ENCODE measurements at regions not wholly inside any gene's neighbourhood (a gene's known extent, or its start where the extent isn't known, plus 50 kb on each side); places are given as distances from the start of the nearest gene placed in this dataset.
"Not testable (repeated sequence)": the region's sequence is repeated elsewhere in the genome, so short reads cannot be mapped to it uniquely, and the experiment has no call there.

DNA sequence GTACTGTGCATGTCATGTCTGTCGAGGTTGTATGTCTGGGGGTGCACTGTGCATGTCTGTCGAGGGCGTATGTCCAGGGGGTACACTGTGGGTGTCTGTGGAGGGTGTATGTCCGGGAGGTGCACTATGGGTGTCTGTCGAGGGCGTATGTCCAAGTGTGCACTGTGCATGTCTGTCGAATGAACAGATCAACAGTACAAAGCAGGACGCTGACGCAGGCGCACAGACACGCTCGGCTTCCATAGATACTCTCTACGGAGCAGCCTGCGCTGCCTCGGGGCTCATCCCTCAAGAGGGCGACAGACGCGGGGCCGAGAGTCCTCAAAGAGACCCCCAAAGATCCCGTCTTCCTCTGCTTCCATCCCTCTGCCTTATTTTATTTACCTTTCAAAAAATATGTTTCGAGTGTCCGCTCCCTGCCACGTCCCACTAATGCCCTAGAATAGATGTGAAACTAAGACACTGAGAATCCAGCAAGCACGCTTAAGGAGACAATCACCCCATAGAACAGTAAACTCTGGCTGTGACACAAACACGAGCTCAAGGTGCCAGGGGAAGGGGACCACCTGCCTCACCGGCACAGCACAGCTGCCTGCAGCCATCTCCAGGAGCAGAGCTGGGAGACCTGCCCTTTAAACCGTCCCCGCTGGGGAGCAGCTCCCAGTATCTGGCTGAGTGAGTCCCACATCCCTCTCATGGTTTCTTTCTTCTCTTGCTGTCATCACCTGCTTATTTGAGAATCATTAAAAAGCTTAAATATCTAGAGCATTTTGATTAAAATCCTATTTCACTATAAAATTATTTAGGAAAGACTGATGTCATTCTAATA is 250.5 kb upstream of the MYT1L start:
- TF ChIP-seq, protein P1, sequence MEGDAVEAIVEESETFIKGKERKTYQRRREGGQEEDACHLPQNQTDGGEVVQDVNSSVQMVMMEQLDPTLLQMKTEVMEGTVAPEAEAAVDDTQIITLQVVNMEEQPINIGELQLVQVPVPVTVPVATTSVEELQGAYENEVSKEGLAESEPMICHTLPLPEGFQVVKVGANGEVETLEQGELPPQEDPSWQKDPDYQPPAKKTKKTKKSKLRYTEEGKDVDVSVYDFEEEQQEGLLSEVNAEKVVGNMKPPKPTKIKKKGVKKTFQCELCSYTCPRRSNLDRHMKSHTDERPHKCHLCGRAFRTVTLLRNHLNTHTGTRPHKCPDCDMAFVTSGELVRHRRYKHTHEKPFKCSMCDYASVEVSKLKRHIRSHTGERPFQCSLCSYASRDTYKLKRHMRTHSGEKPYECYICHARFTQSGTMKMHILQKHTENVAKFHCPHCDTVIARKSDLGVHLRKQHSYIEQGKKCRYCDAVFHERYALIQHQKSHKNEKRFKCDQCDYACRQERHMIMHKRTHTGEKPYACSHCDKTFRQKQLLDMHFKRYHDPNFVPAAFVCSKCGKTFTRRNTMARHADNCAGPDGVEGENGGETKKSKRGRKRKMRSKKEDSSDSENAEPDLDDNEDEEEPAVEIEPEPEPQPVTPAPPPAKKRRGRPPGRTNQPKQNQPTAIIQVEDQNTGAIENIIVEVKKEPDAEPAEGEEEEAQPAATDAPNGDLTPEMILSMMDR (conservative IDR thresholded peaks at IDR 0.05): no peak
- Mint-ChIP-seq H3K4me1 (no peaks in the 10 kb centered on the region), H3K27ac (no peak overlapping the region), H3K36me3 (ENCODE audit: low read depth) (no peaks in the 10 kb centered on the region), H3K9me3 (no peaks in the 10 kb centered on the region), H3K4me3 (no peak overlapping the region), H3K27me3 (ENCODE audit: insufficient read depth) (no peaks in the 10 kb centered on the region)
- no peaks in the 10 kb centered on the region for H3K36me3 ChIP-seq (ENCODE audit: control insufficient read depth, insufficient read depth, low read length)
- no peaks in the 10 kb centered on the region for H3K4me1 ChIP-seq (ENCODE audit: control insufficient read depth, insufficient read depth, low read length)
- H3K9ac ChIP-seq (ENCODE audit: extremely low read depth, low read length, poor library complexity, severe bottlenecking): no peak overlapping the region
- H3K27ac ChIP-seq (ENCODE audit: low read depth, low read length): no peak overlapping the region
- H3K27me3 ChIP-seq (ENCODE audit: control insufficient read depth, insufficient read depth, low read length, poor library complexity, severe bottlenecking): no peaks in the 10 kb centered on the region
- 90% methylated on average over 17 to 28 of the region's 28 CpGs for WGBS, 2 experiments (ENCODE audit: insufficient coverage in 1 of 2, insufficient read length in 1 of 2)
- H3K4me3 ChIP-seq (ENCODE audit: low read length): no peak overlapping the region
- no peaks in the 10 kb centered on the region for H3K9me3 ChIP-seq (ENCODE audit: control insufficient read depth, low read length)
- peak; percentile 34 for DNase-seq

- WGBS, 2 experiments (ENCODE audit: insufficient coverage in 1 of 2, insufficient read length in 1 of 2): 94 to 97% methylated on average over 15 to 19 of the region's 19 CpGs
- H3K27ac ChIP-seq (ENCODE audit: low read depth, low read length); H3K9me3 Mint-ChIP-seq; H3K4me1 Mint-ChIP-seq; H3K4me3 ChIP-seq (ENCODE audit: low read length); H3K36me3 Mint-ChIP-seq (ENCODE audit: low read depth); H3K9me3 ChIP-seq (ENCODE audit: control insufficient read depth, low read length); H3K27me3 Mint-ChIP-seq (ENCODE audit: insufficient read depth); H3K9ac ChIP-seq (ENCODE audit: extremely low read depth, low read length, poor library complexity, severe bottlenecking); H3K4me1 ChIP-seq (ENCODE audit: control insufficient read depth, insufficient read depth, low read length); H3K27ac Mint-ChIP-seq; DNase-seq; H3K36me3 ChIP-seq (ENCODE audit: control insufficient read depth, insufficient read depth, low read length); H3K27me3 ChIP-seq (ENCODE audit: control insufficient read depth, insufficient read depth, low read length, poor library complexity, severe bottlenecking); H3K4me3 Mint-ChIP-seq: not testable (repeated sequence)
Observed at GRCh38 chr2:2580841-2581240, 249.8 kb upstream of the MYT1L start.

- DNase-seq: peak; percentile 17
- Histone ChIP-seq H3K36me3 (ENCODE audit: control insufficient read depth, insufficient read depth, low read length) (no peaks in the 10 kb centered on the region), H3K9me3 (ENCODE audit: control insufficient read depth, low read length) (no peaks in the 10 kb centered on the region), H3K27ac (ENCODE audit: low read depth, low read length) (no peak overlapping the region), H3K27me3 (ENCODE audit: control insufficient read depth, insufficient read depth, low read length, poor library complexity, severe bottlenecking) (no peaks in the 10 kb centered on the region), H3K4me1 (ENCODE audit: control insufficient read depth, insufficient read depth, low read length) (no peaks in the 10 kb centered on the region), H3K9ac (ENCODE audit: extremely low read depth, low read length, poor library complexity, severe bottlenecking) (no peak overlapping the region), H3K4me3 (ENCODE audit: low read length) (no peak overlapping the region)
- no peaks in the 10 kb centered on the region for H3K27me3 Mint-ChIP-seq (ENCODE audit: insufficient read depth)
- H3K9me3 Mint-ChIP-seq: no peaks in the 10 kb centered on the region
- no peaks in the 10 kb centered on the region for H3K4me1 Mint-ChIP-seq
- TF ChIP-seq, protein P1 (conservative IDR thresholded peaks at IDR 0.05): no peak
- no peak overlapping the region for H3K27ac Mint-ChIP-seq
- H3K4me3 Mint-ChIP-seq: no peak overlapping the region
- H3K36me3 Mint-ChIP-seq (ENCODE audit: low read depth): no peaks in the 10 kb centered on the region
- 89 to 91% methylated on average over 7 to 19 of the region's 19 CpGs for WGBS, 2 experiments (ENCODE audit: insufficient coverage in 1 of 2, insufficient read length in 1 of 2)
Observed at GRCh38 chr2:2580341-2580740, 249.3 kb upstream of the MYT1L start.
